Neural cell (in vitro differentiated cells): ENCODE measurements at regions not wholly inside any gene's neighbourhood (a gene's known extent, or its start where the extent isn't known, plus 50 kb on each side); places are given as distances from the start of the nearest gene placed in this dataset.

Experiments
- H2AFZ ChIP-seq: fragments of 200-600, 300-800 bp; sonication (generic), shearing (Covaris generic); 2 replicates; pipeline ENCODE4 v1.6.0; 2014; ENCODE audit warnings: low read depth, mild to moderate bottlenecking, antibody characterized with exemption, low read length, moderate library complexity
- H3F3A ChIP-seq: fragments of 200-600 bp; shearing (Covaris generic); 2 replicates; pipeline ENCODE4 v1.6.1; 2016; ENCODE audit warnings: mild to moderate bottlenecking, moderate library complexity, mixed read lengths, antibody characterized with exemption, low read length; ENCODE audit not compliant: insufficient read depth, poor library complexity, severe bottlenecking
- H3K27ac ChIP-seq: fragments of 200-600, 300-800 bp; sonication (generic), shearing (Covaris generic); 2 replicates; pipeline ENCODE4 v1.5.1; 2014; ENCODE audit warnings: mild to moderate bottlenecking, low read length, moderate library complexity
- H3K27me3 ChIP-seq: fragments of 300-800, 200-600 bp; sonication (generic), shearing (Covaris generic); 2 replicates; pipeline ENCODE4 v1.6.0; 2014; ENCODE audit warnings: mild to moderate bottlenecking, low read depth, low read length, moderate library complexity; ENCODE audit not compliant: insufficient read depth
- H3K36me3 ChIP-seq: fragments of 300-800, 200-600 bp; sonication (generic), shearing (Covaris generic); 2 replicates; pipeline ENCODE4 v1.5.1; 2014; ENCODE audit warnings: mild to moderate bottlenecking, antibody characterized with exemption, low read length, moderate library complexity; ENCODE audit not compliant: insufficient read depth
- H3K4me2 ChIP-seq: fragments of 300-800, 200-600 bp; sonication (generic), shearing (Covaris generic); 2 replicates; pipeline ENCODE4 v1.6.0; 2014; ENCODE audit warnings: mild to moderate bottlenecking, low read length
- H3K4me3 ChIP-seq: fragments of 300-800, 200-600 bp; sonication (generic), shearing (Covaris generic); 2 replicates; pipeline ENCODE4 v1.5.1; 2014; ENCODE audit warnings: mild to moderate bottlenecking, low read length, moderate library complexity
- H3K79me2 ChIP-seq: fragments of 200-600 bp; shearing (Covaris generic); replicated peaks from 2 replicates; pipeline ENCODE4 v1.6.0; 2014; ENCODE audit warnings: mild to moderate bottlenecking, low read length, moderate library complexity; ENCODE audit not compliant: insufficient read depth
- H3K9ac ChIP-seq: fragments of 300-800, 200-600 bp; sonication (generic), shearing (Covaris generic); 2 replicates; pipeline ENCODE4 v1.6.1; 2016; ENCODE audit warnings: mild to moderate bottlenecking, low read length, mixed read lengths
- H3K9me2 ChIP-seq: fragments of 200-600 bp; shearing (Covaris generic); 2 replicates; pipeline ENCODE4 v1.6.1; 2016; ENCODE audit warnings: mild to moderate bottlenecking, low read length, mixed read lengths; ENCODE audit not compliant: insufficient read depth
- H3K9me3 ChIP-seq: fragments of 200-600, 300-800 bp; sonication (generic), shearing (Covaris generic); 2 replicates; pipeline ENCODE4 v1.6.1; 2016; ENCODE audit warnings: mild to moderate bottlenecking, mixed run types, low read length, moderate library complexity, mixed read lengths
- H4K20me1 ChIP-seq: fragments of 200-600 bp; shearing (Covaris generic); 2 replicates; pipeline ENCODE4 v1.6.1; 2016; ENCODE audit warnings: mild to moderate bottlenecking, mixed run types; ENCODE audit not compliant: insufficient read depth
- EP300 ChIP-seq: fragments of 450-650 bp; conservative IDR thresholded peaks from 2 replicates; pipeline ENCODE4 v1.6.1; 2014; ENCODE audit warnings: antibody characterized with exemption, mild to moderate bottlenecking, moderate library complexity; ENCODE audit not compliant: poor library complexity, severe bottlenecking
- EZH2 ChIP-seq: fragments of 200-600, 300-800 bp; shearing (Covaris generic), sonication (generic); IDR thresholded peaks from 2 replicates; pipeline ENCODE4 v1.6.1; 2014; ENCODE audit warnings: antibody characterized with exemption, low read length, borderline replicate concordance, mild to moderate bottlenecking; ENCODE audit not compliant: insufficient read depth, poor library complexity, severe bottlenecking
- MXI1 ChIP-seq: fragments of 450-650 bp; conservative IDR thresholded peaks from 2 replicates; pipeline ENCODE4 v1.6.1; 2014; ENCODE audit warnings: antibody characterized with exemption, mild to moderate bottlenecking; ENCODE audit not compliant: poor library complexity, severe bottlenecking
- POLR2AphosphoS5 ChIP-seq: IDR thresholded peaks from 2 replicates; pipeline ENCODE4 v1.6.1; 2012
- RAD21 ChIP-seq: fragments of 450-650 bp; conservative IDR thresholded peaks from 2 replicates; pipeline ENCODE4 v1.6.1; 2014; ENCODE audit warnings: antibody characterized with exemption, mild to moderate bottlenecking, moderate library complexity
- SMC3 ChIP-seq: fragments of 450-650 bp; conservative IDR thresholded peaks from 2 replicates; pipeline ENCODE4 v1.6.1; 2014; ENCODE audit warnings: antibody characterized with exemption, mild to moderate bottlenecking, moderate library complexity; ENCODE audit not compliant: poor library complexity
- TAF1 ChIP-seq: IDR thresholded peaks from 2 replicates; pipeline ENCODE4 v1.6.1; 2012; ENCODE audit warnings: low read depth
- TF ChIP-seq, protein P1 (sequence below): IDR thresholded peaks from 2 replicates; pipeline ENCODE4 v1.6.1; 2012; ENCODE audit warnings: borderline replicate concordance
- TF ChIP-seq, protein P2 (sequence below): fragments of 450-650 bp; IDR thresholded peaks from 2 replicates; pipeline ENCODE4 v1.5.1; 2014; ENCODE audit warnings: antibody characterized with exemption, mild to moderate bottlenecking, moderate library complexity; ENCODE audit not compliant: poor library complexity, severe bottlenecking

DNA sequence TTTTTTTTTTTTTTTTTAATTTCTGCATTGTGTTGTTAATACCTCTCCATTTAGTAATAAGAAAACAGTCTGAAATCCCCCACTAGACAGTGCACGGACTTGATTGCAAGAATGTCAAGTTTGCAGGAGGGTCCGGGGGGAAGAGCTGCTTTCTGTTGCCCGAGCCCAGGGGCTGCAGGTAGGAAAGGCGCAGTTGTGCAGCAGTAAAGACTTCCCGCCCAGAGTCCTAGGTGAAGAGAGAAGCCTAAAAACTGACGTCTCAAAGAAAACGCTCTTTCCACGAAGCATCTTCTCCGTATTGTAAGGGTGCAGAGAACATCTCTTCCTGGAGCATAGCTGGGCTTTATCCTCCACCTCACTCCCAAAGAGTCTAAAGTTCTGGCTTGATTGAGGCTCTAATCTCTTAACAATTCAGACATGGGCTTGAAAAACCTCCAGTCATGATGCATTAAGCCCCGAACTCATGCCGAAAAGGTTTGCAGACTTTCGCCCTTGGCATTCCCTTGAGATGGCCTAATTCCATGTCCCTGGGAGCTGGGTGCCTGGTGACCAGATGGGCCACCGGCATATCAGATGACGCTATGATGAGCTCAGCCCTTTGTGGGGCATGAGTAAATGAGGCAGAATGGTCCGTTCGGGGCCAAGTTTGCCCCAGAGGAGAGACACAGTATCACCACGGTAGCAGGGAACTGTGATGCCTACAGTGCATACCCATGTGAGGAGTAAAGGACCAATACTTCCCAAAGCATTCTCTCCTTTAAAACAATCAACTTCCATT, 436.2 kb upstream of the ZFHX3 start:
- Histone ChIP-seq H4K20me1 (no peaks in the 10 kb centered on the region), H3F3A (peaks cover 15% of the 10 kb centered on the region), H3K9me2 (no peaks in the 10 kb centered on the region), H2AFZ (peak overlapping the region; percentile 52), H3K9me3 (no peaks in the 10 kb centered on the region), H3K4me2 (no peak overlapping the region), H3K79me2 (no peaks in the 10 kb centered on the region), H3K27me3 (no peaks in the 10 kb centered on the region), H3K27ac (peak overlapping the region; percentile 78), H3K4me3 (peak overlapping the region; percentile 1), H3K36me3 (no peaks in the 10 kb centered on the region), H3K9ac (peak overlapping the region; percentile 48)
- TF ChIP-seq RAD21, result no peak
- TF ChIP-seq, protein P1, sequence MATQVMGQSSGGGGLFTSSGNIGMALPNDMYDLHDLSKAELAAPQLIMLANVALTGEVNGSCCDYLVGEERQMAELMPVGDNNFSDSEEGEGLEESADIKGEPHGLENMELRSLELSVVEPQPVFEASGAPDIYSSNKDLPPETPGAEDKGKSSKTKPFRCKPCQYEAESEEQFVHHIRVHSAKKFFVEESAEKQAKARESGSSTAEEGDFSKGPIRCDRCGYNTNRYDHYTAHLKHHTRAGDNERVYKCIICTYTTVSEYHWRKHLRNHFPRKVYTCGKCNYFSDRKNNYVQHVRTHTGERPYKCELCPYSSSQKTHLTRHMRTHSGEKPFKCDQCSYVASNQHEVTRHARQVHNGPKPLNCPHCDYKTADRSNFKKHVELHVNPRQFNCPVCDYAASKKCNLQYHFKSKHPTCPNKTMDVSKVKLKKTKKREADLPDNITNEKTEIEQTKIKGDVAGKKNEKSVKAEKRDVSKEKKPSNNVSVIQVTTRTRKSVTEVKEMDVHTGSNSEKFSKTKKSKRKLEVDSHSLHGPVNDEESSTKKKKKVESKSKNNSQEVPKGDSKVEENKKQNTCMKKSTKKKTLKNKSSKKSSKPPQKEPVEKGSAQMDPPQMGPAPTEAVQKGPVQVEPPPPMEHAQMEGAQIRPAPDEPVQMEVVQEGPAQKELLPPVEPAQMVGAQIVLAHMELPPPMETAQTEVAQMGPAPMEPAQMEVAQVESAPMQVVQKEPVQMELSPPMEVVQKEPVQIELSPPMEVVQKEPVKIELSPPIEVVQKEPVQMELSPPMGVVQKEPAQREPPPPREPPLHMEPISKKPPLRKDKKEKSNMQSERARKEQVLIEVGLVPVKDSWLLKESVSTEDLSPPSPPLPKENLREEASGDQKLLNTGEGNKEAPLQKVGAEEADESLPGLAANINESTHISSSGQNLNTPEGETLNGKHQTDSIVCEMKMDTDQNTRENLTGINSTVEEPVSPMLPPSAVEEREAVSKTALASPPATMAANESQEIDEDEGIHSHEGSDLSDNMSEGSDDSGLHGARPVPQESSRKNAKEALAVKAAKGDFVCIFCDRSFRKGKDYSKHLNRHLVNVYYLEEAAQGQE, result no peak
- TF ChIP-seq TAF1, result no peak
- TF ChIP-seq POLR2AphosphoS5, result no peak
- TF ChIP-seq EP300, result no peak
- no peak for TF ChIP-seq EZH2
- TF ChIP-seq, protein P2, sequence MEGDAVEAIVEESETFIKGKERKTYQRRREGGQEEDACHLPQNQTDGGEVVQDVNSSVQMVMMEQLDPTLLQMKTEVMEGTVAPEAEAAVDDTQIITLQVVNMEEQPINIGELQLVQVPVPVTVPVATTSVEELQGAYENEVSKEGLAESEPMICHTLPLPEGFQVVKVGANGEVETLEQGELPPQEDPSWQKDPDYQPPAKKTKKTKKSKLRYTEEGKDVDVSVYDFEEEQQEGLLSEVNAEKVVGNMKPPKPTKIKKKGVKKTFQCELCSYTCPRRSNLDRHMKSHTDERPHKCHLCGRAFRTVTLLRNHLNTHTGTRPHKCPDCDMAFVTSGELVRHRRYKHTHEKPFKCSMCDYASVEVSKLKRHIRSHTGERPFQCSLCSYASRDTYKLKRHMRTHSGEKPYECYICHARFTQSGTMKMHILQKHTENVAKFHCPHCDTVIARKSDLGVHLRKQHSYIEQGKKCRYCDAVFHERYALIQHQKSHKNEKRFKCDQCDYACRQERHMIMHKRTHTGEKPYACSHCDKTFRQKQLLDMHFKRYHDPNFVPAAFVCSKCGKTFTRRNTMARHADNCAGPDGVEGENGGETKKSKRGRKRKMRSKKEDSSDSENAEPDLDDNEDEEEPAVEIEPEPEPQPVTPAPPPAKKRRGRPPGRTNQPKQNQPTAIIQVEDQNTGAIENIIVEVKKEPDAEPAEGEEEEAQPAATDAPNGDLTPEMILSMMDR, result no peak
- no peak for TF ChIP-seq MXI1
- no peak for TF ChIP-seq SMC3

DNA sequence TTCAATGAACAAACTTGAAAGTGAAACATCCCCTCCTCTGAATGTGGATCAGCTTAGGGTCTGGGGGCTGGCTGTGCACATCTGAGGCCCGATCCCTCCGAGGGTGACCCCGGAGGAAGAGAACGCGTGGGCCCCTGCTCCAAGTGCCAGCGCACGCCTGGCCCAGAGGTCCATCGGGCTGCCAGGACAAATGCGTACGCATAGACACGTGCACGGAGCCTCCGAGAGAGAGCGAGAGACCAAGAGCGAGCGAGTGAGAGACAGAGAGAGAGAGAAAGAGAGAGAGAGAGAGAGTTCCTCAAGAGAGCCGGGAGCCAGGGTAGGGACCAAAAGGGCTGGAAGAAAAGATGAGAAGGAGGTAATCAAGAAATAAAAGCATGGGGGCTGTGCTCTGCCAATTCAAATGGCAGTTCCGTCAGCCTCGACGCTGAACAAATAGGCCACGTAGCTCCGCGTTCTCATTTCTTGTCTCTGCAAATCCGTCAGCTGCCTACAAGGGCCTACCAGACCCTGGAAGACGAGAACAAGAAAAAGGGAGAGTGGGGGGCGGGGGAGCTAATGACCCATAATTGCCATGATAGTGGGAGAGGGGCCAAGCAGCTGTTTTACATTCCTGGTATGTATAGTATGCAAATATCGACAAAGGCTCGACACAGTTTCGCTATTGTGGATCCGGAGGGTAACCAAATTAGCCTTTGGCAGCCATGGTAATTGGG, 435.3 kb upstream of the ZFHX3 start:
- H3K4me3 ChIP-seq, result peak overlapping the region; percentile 1
- H3K27ac ChIP-seq, result peak overlapping the region; percentile 78
- no peaks in the 10 kb centered on the region for H3K9me2 ChIP-seq
- TF ChIP-seq EP300, result peak; percentile 44
- TF ChIP-seq SMC3, result no peak
- TF ChIP-seq RAD21, result peak; percentile 25
- no peaks in the 10 kb centered on the region for H4K20me1 ChIP-seq
- H3K9me3 ChIP-seq, result no peaks in the 10 kb centered on the region
- H3K36me3 ChIP-seq, result no peaks in the 10 kb centered on the region
- no peak overlapping the region for H3K4me2 ChIP-seq
- H2AFZ ChIP-seq, result peak overlapping the region; percentile 52
- H3F3A ChIP-seq, result peaks cover 15% of the 10 kb centered on the region
- H3K27me3 ChIP-seq, result no peaks in the 10 kb centered on the region
- H3K79me2 ChIP-seq, result no peaks in the 10 kb centered on the region
- H3K9ac ChIP-seq, result peak overlapping the region; percentile 48
